Sigmoid colon (tissue), 4 donors: ENCODE measurements at regions not wholly inside any gene's neighbourhood (a gene's known extent, or its start where the extent isn't known, plus 50 kb on each side); places are given as distances from the start of the nearest gene placed in this dataset.

ENCODE experiments used
- CTCF ChIP-seq, 4 experiments: fragments of 450-650 bp in 3 of 4; fragments of 200-600 bp in 1 of 4; IDR thresholded peaks; one replicate each; pipeline ENCODE4 v1.5.1; 2016 to 2019; ENCODE audit warnings: antibody characterized with exemption in 4 of 4, mild to moderate bottlenecking in 3 of 4, moderate library complexity in 2 of 4
- EP300 ChIP-seq, 4 donors: sonication (generic); formaldehyde crosslinking; IDR thresholded peaks; one replicate each; pipeline ENCODE4 v1.6.1; 2017; ENCODE audit warnings: antibody characterized with exemption in 4 of 4
- POLR2A ChIP-seq, 2 donors: fragments of 450-650 bp; IDR thresholded peaks; one replicate each; pipeline ENCODE4 v1.6.1; 2016; ENCODE audit warnings: antibody characterized with exemption in 2 of 2, mild to moderate bottlenecking in 2 of 2, moderate library complexity in 2 of 2
- POLR2AphosphoS5 ChIP-seq, 4 donors: sonication (generic); formaldehyde crosslinking; IDR thresholded peaks; one replicate each; pipeline ENCODE4 v1.6.1; 2017; ENCODE audit warnings: antibody characterized with exemption in 4 of 4

- TF ChIP-seq CTCF (IDR thresholded peaks at IDR 0.05) (no peak), POLR2A (IDR thresholded peaks at IDR 0.05) (no peak), EP300 (IDR thresholded peaks at IDR 0.05) (no peak), POLR2AphosphoS5 (IDR thresholded peaks at IDR 0.05) (no peak)
These were observed 631.7 kb downstream of the IGSF11 start for GRCh38 chr3:118402971-118403370.
